Ishikawa (cell line): ENCODE measurements at regions not wholly inside any gene's neighbourhood (a gene's known extent, or its start where the extent isn't known, plus 50 kb on each side); places are given as distances from the start of the nearest gene placed in this dataset.

ENCODE experiments used
- CEBPB ChIP-seq: IDR thresholded peaks from 2 replicates; pipeline ENCODE4 v1.6.1; 2012
- CREB1 ChIP-seq: IDR thresholded peaks from 2 replicates; pipeline ENCODE4 v1.6.1; 2012; ENCODE audit warnings: low read depth
- EGR1 ChIP-seq: IDR thresholded peaks from 2 replicates; pipeline ENCODE4 v1.6.1; 2012
- EP300 ChIP-seq: IDR thresholded peaks from 2 replicates; pipeline ENCODE4 v1.6.1; 2012; ENCODE audit warnings: borderline replicate concordance
- FOXM1 ChIP-seq: IDR thresholded peaks from 2 replicates; pipeline ENCODE4 v1.6.1; 2012; ENCODE audit warnings: low read depth, borderline replicate concordance
- MAX ChIP-seq: IDR thresholded peaks from 2 replicates; pipeline ENCODE4 v1.6.1; 2012
- NFIC ChIP-seq: IDR thresholded peaks from 2 replicates; pipeline ENCODE4 v1.6.1; 2012
- RAD21 ChIP-seq: IDR thresholded peaks from 2 replicates; pipeline ENCODE4 v1.6.1; 2012; ENCODE audit warnings: low read depth
- REST ChIP-seq: IDR thresholded peaks from 2 replicates; pipeline ENCODE4 v1.6.1; 2012; ENCODE audit warnings: low read depth, mild to moderate bottlenecking
- TAF1 ChIP-seq: IDR thresholded peaks from 2 replicates; pipeline ENCODE4 v1.6.1; 2012; ENCODE audit warnings: low read depth, mild to moderate bottlenecking
- TCF12 ChIP-seq: IDR thresholded peaks from 2 replicates; pipeline ENCODE4 v1.6.1; 2012; ENCODE audit warnings: low read depth
- TEAD4 ChIP-seq: IDR thresholded peaks from 2 replicates; pipeline ENCODE4 v1.6.1; 2012
- USF1 ChIP-seq: IDR thresholded peaks from 2 replicates; pipeline ENCODE4 v1.6.1; 2012
- YY1 ChIP-seq: IDR thresholded peaks from 2 replicates; pipeline ENCODE4 v1.6.1; 2012; ENCODE audit warnings: low read depth
- ZBTB7A ChIP-seq: IDR thresholded peaks from 2 replicates; pipeline ENCODE4 v1.6.1; 2012; ENCODE audit warnings: low read depth

GRCh38 chr6:14305624-14306023, 188.1 kb downstream of the CD83 start:
- no peak for TF ChIP-seq MAX

- TF ChIP-seq YY1 (no peak), REST (no peak), TCF12 (no peak), EP300 (no peak), TAF1 (no peak), TEAD4 (no peak), ZBTB7A (no peak), EGR1 (no peak), USF1 (no peak), CREB1 (no peak), NFIC (no peak), CEBPB (no peak), MAX (no peak), RAD21 (no peak), FOXM1 (no peak)
Measured at GRCh38 chr6:14306151-14306906, 188.8 kb downstream of the CD83 start.

GRCh38 chr6:14309516-14309915, 191.9 kb downstream of the CD83 start:
- TF ChIP-seq EGR1 (no peak), MAX (no peak), EP300 (no peak), TEAD4 (no peak), USF1 (no peak), ZBTB7A (no peak), RAD21 (no peak), FOXM1 (no peak), YY1 (no peak), TCF12 (no peak), REST (no peak), NFIC (no peak), TAF1 (no peak), CREB1 (no peak), CEBPB (no peak)

- TF ChIP-seq FOXM1 (no peak), TEAD4 (no peak), TCF12 (no peak), EGR1 (no peak), USF1 (no peak), CREB1 (no peak), REST (no peak), YY1 (no peak), ZBTB7A (no peak), RAD21 (no peak), TAF1 (no peak), EP300 (no peak), NFIC (no peak), MAX (no peak), CEBPB (no peak)
Measured at GRCh38 chr6:14309951-14310445, 192.4 kb downstream of the CD83 start.
